ENCODE measurements at regions not wholly inside any gene's neighbourhood (a gene's known extent, or its start where the extent isn't known, plus 50 kb on each side); places are given as distances from the start of the nearest gene placed in this dataset.

DNA sequence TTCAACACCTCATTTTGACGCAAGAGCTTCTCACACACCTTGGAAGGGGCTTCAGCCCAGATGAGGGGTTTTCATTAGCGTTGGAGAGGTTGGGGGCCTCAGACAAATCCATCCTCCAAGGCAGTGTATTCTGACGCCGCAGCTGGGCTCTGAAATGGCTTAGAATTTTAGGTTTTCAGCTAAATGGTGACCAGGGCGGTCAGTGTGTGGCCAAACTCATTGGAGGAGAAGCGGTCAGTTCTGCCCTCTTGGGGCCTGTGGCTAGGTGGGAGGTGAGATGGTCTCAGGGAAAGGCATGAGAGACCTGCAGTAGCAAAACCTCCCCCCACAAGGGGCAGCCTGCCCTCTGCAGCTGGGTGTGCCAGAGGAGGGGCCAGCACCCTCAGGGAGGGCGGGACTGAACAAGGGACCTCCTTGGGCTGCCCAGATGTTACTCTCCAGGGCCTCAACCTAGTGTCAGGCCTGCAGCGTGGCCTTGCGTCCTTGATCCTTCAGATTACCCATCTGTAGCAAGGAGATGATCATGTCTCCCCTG, 155.8 kb downstream of the URI1 start:
- in situ Hi-C loops (cut with MboI; ENCODE audit: low sequenced_read_pairs, unreplicated experiment), result no loop called here
- TF ChIP-seq, protein P1, sequence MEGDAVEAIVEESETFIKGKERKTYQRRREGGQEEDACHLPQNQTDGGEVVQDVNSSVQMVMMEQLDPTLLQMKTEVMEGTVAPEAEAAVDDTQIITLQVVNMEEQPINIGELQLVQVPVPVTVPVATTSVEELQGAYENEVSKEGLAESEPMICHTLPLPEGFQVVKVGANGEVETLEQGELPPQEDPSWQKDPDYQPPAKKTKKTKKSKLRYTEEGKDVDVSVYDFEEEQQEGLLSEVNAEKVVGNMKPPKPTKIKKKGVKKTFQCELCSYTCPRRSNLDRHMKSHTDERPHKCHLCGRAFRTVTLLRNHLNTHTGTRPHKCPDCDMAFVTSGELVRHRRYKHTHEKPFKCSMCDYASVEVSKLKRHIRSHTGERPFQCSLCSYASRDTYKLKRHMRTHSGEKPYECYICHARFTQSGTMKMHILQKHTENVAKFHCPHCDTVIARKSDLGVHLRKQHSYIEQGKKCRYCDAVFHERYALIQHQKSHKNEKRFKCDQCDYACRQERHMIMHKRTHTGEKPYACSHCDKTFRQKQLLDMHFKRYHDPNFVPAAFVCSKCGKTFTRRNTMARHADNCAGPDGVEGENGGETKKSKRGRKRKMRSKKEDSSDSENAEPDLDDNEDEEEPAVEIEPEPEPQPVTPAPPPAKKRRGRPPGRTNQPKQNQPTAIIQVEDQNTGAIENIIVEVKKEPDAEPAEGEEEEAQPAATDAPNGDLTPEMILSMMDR (IDR thresholded peaks at IDR 0.05; ENCODE audit: borderline replicate concordance, control extremely low read depth, extremely low read depth, insufficient read depth, missing control alignments), result no peak
- no peak for DNase-seq (ENCODE audit: low spot score)

DNA sequence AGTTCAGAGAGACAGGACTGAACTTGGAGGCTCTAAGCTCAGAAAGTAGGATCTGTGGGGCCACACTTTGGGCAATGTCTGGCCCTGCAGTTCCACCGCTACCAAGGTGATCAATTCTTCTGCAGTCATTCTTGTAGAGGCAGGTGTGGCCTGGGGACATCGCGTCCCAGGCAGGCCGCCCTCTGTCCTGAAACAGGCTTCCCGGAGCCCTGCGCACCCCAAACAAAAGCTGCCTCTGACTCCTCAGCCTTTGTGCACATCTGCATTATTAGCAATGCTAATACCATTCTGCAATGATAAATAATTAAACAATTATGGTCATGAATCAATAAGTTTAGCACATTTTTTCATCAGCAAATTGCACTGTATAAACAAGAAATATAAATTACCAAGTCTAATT, 160.2 kb downstream of the URI1 start:
- in situ Hi-C loops (cut with MboI; ENCODE audit: low sequenced_read_pairs, unreplicated experiment), result no loop called here
- TF ChIP-seq, protein P1 (IDR thresholded peaks at IDR 0.05; ENCODE audit: borderline replicate concordance, control extremely low read depth, extremely low read depth, insufficient read depth, missing control alignments), result no peak
- DNase-seq (ENCODE audit: low spot score), result no peak

DNA sequence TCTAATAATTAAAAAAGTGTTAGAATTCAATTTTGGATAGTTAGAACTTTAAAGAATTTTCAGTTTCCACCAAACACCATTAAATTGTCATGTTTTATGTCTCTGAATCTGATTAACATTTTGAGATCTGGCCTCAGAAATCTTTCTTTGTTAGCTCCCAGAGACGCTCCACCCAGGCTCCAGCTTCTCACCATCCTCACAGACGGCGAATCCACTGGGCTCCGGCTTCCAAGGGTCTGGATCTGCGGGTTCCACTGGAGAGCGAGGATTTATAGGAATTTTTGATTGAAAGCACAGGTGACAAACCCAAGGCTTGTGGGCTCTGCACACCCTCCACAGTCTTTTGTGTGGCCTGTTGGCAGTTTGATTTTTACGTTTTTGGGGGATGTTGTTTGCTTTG, 160.6 kb downstream of the URI1 start:
- TF ChIP-seq, protein P1 (IDR thresholded peaks at IDR 0.05; ENCODE audit: borderline replicate concordance, control extremely low read depth, extremely low read depth, insufficient read depth, missing control alignments), result no peak
- no peak for DNase-seq (ENCODE audit: low spot score)
- in situ Hi-C loops (cut with MboI; ENCODE audit: low sequenced_read_pairs, unreplicated experiment), result no loop called here

- TF ChIP-seq, protein P1 (IDR thresholded peaks at IDR 0.05; ENCODE audit: borderline replicate concordance, control extremely low read depth, extremely low read depth, insufficient read depth, missing control alignments), result no peak
- in situ Hi-C loops (cut with MboI; ENCODE audit: low sequenced_read_pairs, unreplicated experiment), result no loop called here
- no peak for DNase-seq (ENCODE audit: low spot score)
Observed at GRCh38 chr19:30103981-30104380, 161.9 kb downstream of the URI1 start.

GRCh38 chr19:30105316-30105715, 163.3 kb downstream of the URI1 start:
- TF ChIP-seq, protein P1 (IDR thresholded peaks at IDR 0.05; ENCODE audit: borderline replicate concordance, control extremely low read depth, extremely low read depth, insufficient read depth, missing control alignments), result no peak
- in situ Hi-C loops (cut with MboI; ENCODE audit: low sequenced_read_pairs, unreplicated experiment), result no loop called here
- DNase-seq (ENCODE audit: low spot score), result no peak

GRCh38 chr19:30105727-30106126, 163.7 kb downstream of the URI1 start:
- TF ChIP-seq, protein P1 (IDR thresholded peaks at IDR 0.05; ENCODE audit: borderline replicate concordance, control extremely low read depth, extremely low read depth, insufficient read depth, missing control alignments), result no peak
- in situ Hi-C loops (cut with MboI; ENCODE audit: low sequenced_read_pairs, unreplicated experiment), result no loop called here
- DNase-seq (ENCODE audit: low spot score), result no peak
